CD14-positive monocyte (primary cell): ENCODE measurements at regions not wholly inside any gene's neighbourhood (a gene's known extent, or its start where the extent isn't known, plus 50 kb on each side); places are given as distances from the start of the nearest gene placed in this dataset.

Experiments used
- DNase-seq, 3 donors: peaks; one replicate each; pipeline ENCODE4 v3.0.0-alpha.2; 2011 to 2022
- H2AFZ ChIP-seq: 2 replicates; pipeline ENCODE4 v1.6.0; 2012; ENCODE audit warnings: mild to moderate bottlenecking, low read depth, low read length, inconsistent platforms; ENCODE audit not compliant: insufficient read depth, poor library complexity, severe bottlenecking
- H3K27ac ChIP-seq, 2 donors: 1 replicate in 1 of 2; 2 replicates in 1 of 2; pipeline ENCODE4 v1.5.1; 2012 to 2013; ENCODE audit warnings: low read length in 2 of 2, control low read depth in 1 of 2, inconsistent platforms in 1 of 2, low read depth in 1 of 2, mild to moderate bottlenecking in 1 of 2
- H3K27me3 ChIP-seq, 2 donors: one replicate each; pipeline versions ENCODE4 v1.6.0 to v1.6.1; 2011 to 2013; ENCODE audit warnings: low read length in 2 of 2; ENCODE audit not compliant: control insufficient read depth in 2 of 2, insufficient read depth in 2 of 2
- H3K36me3 ChIP-seq, 2 donors: replicated peaks in 1 of 2; 1 replicate in 1 of 2; 2 replicates in 1 of 2; pipeline versions ENCODE4 v1.5.1 to v1.6.1; 2012 to 2013; ENCODE audit warnings: low read length in 2 of 2, control low read depth in 1 of 2, inconsistent platforms in 1 of 2, mild to moderate bottlenecking in 1 of 2; ENCODE audit not compliant: insufficient read depth in 2 of 2, control insufficient read depth in 1 of 2
- H3K4me1 ChIP-seq, 2 donors: 1 replicate in 1 of 2; 2 replicates in 1 of 2; pipeline versions ENCODE4 v1.5.1 to v1.6.1; 2012 to 2013; ENCODE audit warnings: low read length in 2 of 2, control low read depth in 1 of 2, inconsistent platforms in 1 of 2, mild to moderate bottlenecking in 1 of 2, moderate library complexity in 1 of 2; ENCODE audit not compliant: insufficient read depth in 2 of 2, control insufficient read depth in 1 of 2
- H3K4me2 ChIP-seq: replicated peaks from 2 replicates; pipeline ENCODE3; 2012; ENCODE audit warnings: low read length, moderate library complexity, mild to moderate bottlenecking; ENCODE audit not compliant: poor library complexity, severe bottlenecking; ENCODE audit errors: extremely low read depth
- H3K4me3 ChIP-seq, 3 experiments: fragments of 200-600 bp in 1 of 3; sonication (generic) in 1 of 3; replicated peaks in 1 of 3; 1 replicate in 2 of 3; 2 replicates in 1 of 3; pipeline ENCODE4 v1.5.1; 2011 to 2013; ENCODE audit warnings: low read length in 3 of 3, mild to moderate bottlenecking in 3 of 3, control low read depth in 2 of 3, low read depth in 2 of 3, inconsistent platforms in 1 of 3, moderate library complexity in 1 of 3
- H3K79me2 ChIP-seq: 2 replicates; pipeline ENCODE4 v1.6.0; 2012; ENCODE audit warnings: mild to moderate bottlenecking, control low read depth, inconsistent platforms, low read length, moderate library complexity; ENCODE audit not compliant: insufficient read depth
- H3K9ac ChIP-seq: 2 replicates; pipeline ENCODE4 v1.6.0; 2017; ENCODE audit warnings: low read length, mild to moderate bottlenecking; ENCODE audit not compliant: insufficient read depth, poor library complexity, severe bottlenecking
- H3K9me3 ChIP-seq, 2 donors: replicated peaks in 1 of 2; 1 replicate in 1 of 2; 2 replicates in 1 of 2; pipeline versions ENCODE4 v1.5.1 to v1.6.1; 2012 to 2013; ENCODE audit warnings: low read length in 2 of 2, control low read depth in 1 of 2; ENCODE audit not compliant: control insufficient read depth in 1 of 2, insufficient read depth in 1 of 2
- H4K20me1 ChIP-seq: 2 replicates; pipeline ENCODE4 v1.6.0; 2012; ENCODE audit warnings: mild to moderate bottlenecking, low read length, control low read depth, moderate library complexity; ENCODE audit not compliant: insufficient read depth
- H3K27ac Mint-ChIP-seq, 7 donors: one replicate each; pipeline ENCODE4 v1.8.0; 2020; ENCODE audit warnings: mild to moderate bottlenecking in 7 of 7, mixed read lengths in 7 of 7, moderate library complexity in 6 of 7, inconsistent platforms in 2 of 7
- H3K27me3 Mint-ChIP-seq, 3 donors: one replicate each; pipeline ENCODE4 v1.8.0; 2021 to 2022; ENCODE audit warnings: low read depth in 3 of 3, mild to moderate bottlenecking in 3 of 3, mixed read lengths in 3 of 3, moderate library complexity in 3 of 3, inconsistent platforms in 1 of 3
- H3K36me3 Mint-ChIP-seq, 2 donors: one replicate each; pipeline ENCODE4 v1.8.0; 2020; ENCODE audit warnings: mixed read lengths in 2 of 2, inconsistent platforms in 1 of 2, mild to moderate bottlenecking in 1 of 2
- H3K4me1 Mint-ChIP-seq: one replicate; pipeline ENCODE4 v1.8.0; 2020; ENCODE audit warnings: mild to moderate bottlenecking, mixed read lengths
- H3K4me3 Mint-ChIP-seq, 2 donors: one replicate each; pipeline ENCODE4 v1.8.0; 2020; ENCODE audit warnings: mild to moderate bottlenecking in 2 of 2, mixed read lengths in 2 of 2, moderate library complexity in 1 of 2
- H3K9me3 Mint-ChIP-seq, 7 donors: one replicate each; pipeline ENCODE4 v1.8.0; 2020 to 2022; ENCODE audit warnings: mixed read lengths in 7 of 7, mild to moderate bottlenecking in 6 of 7, moderate library complexity in 6 of 7, inconsistent platforms in 2 of 7
- CTCF ChIP-seq: fragments of 200-600 bp; IDR thresholded peaks from one replicate; pipeline ENCODE4 v1.8.0; 2022; ENCODE audit warnings: antibody characterized with exemption, mild to moderate bottlenecking
- WGBS: methylation state at CpG from one replicate; pipeline ENCODE4 v1.1.5; 2013; ENCODE audit warnings: missing lambda C conversion rate; ENCODE audit not compliant: insufficient coverage; 5-methylcytosine and 5-hydroxymethylcytosine counted together
- intact Hi-C, 2 donors: fragments of 100-400 bp; cut with micrococcal nuclease; formaldehyde crosslinking; loops; one replicate each; pipeline versions ENCODE4 v1.15.0 to v1.15.1; 2023

GRCh38 chr6:4662886-4663285 lies 113.3 kb upstream of the CDYL start:
- H4K20me1 ChIP-seq = no peaks in the 10 kb centered on the region
- H3K4me3 ChIP-seq = no peak overlapping the region
- H3K9me3 ChIP-seq = no peaks in the 10 kb centered on the region
- H3K36me3 Mint-ChIP-seq = no peaks in the 10 kb centered on the region
- intact Hi-C loops = no loop called here
- H3K27ac ChIP-seq = no peak overlapping the region
- no peaks in the 10 kb centered on the region for H3K27me3 ChIP-seq
- no peaks in the 10 kb centered on the region for H3K4me1 ChIP-seq
- no peak overlapping the region for H3K4me3 Mint-ChIP-seq
- H3K4me2 ChIP-seq = no peak overlapping the region
- peaks cover 2 to 5% (median 4%) of the 10 kb centered on the region in 3 donors for H3K27me3 Mint-ChIP-seq
- no peaks in the 10 kb centered on the region for H3K4me1 Mint-ChIP-seq
- 96% methylated on average over 7 of the region's 7 CpGs for WGBS
- H3K79me2 ChIP-seq = no peaks in the 10 kb centered on the region
- no peak overlapping the region for H3K9ac ChIP-seq
- no peaks in the 10 kb centered on the region for H3K36me3 ChIP-seq
- H3K27ac Mint-ChIP-seq = no peak overlapping the region
- DNase-seq = no peak
- no peak overlapping the region for H2AFZ ChIP-seq
- no peak for TF ChIP-seq CTCF
- H3K9me3 Mint-ChIP-seq = peaks cover 0 to 5% (median 0%) of the 10 kb centered on the region in 7 donors

- Histone ChIP-seq H4K20me1 (no peaks in the 10 kb centered on the region), H3K27ac (no peak overlapping the region), H3K9me3 (no peaks in the 10 kb centered on the region), H3K36me3 (no peaks in the 10 kb centered on the region), H3K4me2 (no peak overlapping the region), H3K9ac (no peak overlapping the region), H3K4me3 (no peak overlapping the region), H3K79me2 (no peaks in the 10 kb centered on the region), H3K27me3 (no peaks in the 10 kb centered on the region), H2AFZ (no peak overlapping the region), H3K4me1 (no peaks in the 10 kb centered on the region)
- Mint-ChIP-seq H3K4me1 (no peaks in the 10 kb centered on the region), H3K27ac (no peak overlapping the region), H3K27me3 (peaks cover 5 to 6% (median 6%) of the 10 kb centered on the region in 3 donors), H3K9me3 (peaks cover 0 to 5% (median 0%) of the 10 kb centered on the region in 7 donors), H3K36me3 (no peaks in the 10 kb centered on the region), H3K4me3 (no peak overlapping the region)
- 96% methylated on average over 7 of the region's 8 CpGs for WGBS
- TF ChIP-seq CTCF = no peak
- intact Hi-C loops = no loop called here
- no peak for DNase-seq
Observed at GRCh38 chr6:4661391-4661790, 114.8 kb upstream of the CDYL start.
